ENCODE measurements at regions not wholly inside any gene's neighbourhood (a gene's known extent, or its start where the extent isn't known, plus 50 kb on each side); places are given as distances from the start of the nearest gene placed in this dataset.
A peak's percentile ranks its signal among the peaks of the same experiment; 100 is the strongest.

- Histone ChIP-seq H3K27ac (ENCODE audit: insufficient read depth, low read length) (no peak overlapping the region), H3K9me3 (ENCODE audit: control insufficient read depth, insufficient read depth, low read depth, low read length) (no peaks in the 10 kb centered on the region), H3K9ac (ENCODE audit: insufficient read depth, low read length) (no peak overlapping the region), H4K20me1 (ENCODE audit: control insufficient read depth, extremely low read depth, insufficient read depth, low read length) (no peaks in the 10 kb centered on the region), H3K4me3 (replicated peaks in 1 of 4; ENCODE audit: control extremely low read depth in 1 of 4, insufficient read depth in 1 of 4, low read depth in 3 of 4, low read length in 4 of 4) (no peak overlapping the region), H3K79me2 (ENCODE audit: control insufficient read depth, insufficient read depth, low read length) (no peaks in the 10 kb centered on the region), H3K4me1 (ENCODE audit: control insufficient read depth, extremely low read depth, insufficient read depth, low read length) (no peaks in the 10 kb centered on the region), H3K4me2 (ENCODE audit: extremely low read depth, insufficient read depth, low read length) (no peak overlapping the region), H3K27me3 (ENCODE audit: control insufficient read depth, insufficient read depth, low read length) (no peaks in the 10 kb centered on the region), H2AFZ (ENCODE audit: low read length) (no peak overlapping the region), H3K36me3 (ENCODE audit: control insufficient read depth, insufficient read depth, low read length) (no peaks in the 10 kb centered on the region)
- DNase-seq (ENCODE audit: low read depth in 2 of 2), result no peak
- TF ChIP-seq EZH2 (IDR thresholded peaks at IDR 0.05; ENCODE audit: low read length, missing control alignments) (no peak), CTCF (conservative IDR thresholded peaks at IDR 0.05 in 1 of 2, IDR thresholded peaks at IDR 0.05 in 1 of 2; ENCODE audit: low read depth in 1 of 2, low read length in 2 of 2) (no peak)
Observed at GRCh38 chr3:20353286-20353685, 167.3 kb upstream of the SGO1 start.

- H3K4me1 ChIP-seq (ENCODE audit: control insufficient read depth, extremely low read depth, insufficient read depth, low read length), result no peaks in the 10 kb centered on the region
- H3K27ac ChIP-seq (ENCODE audit: insufficient read depth, low read length), result no peak overlapping the region
- no peaks in the 10 kb centered on the region for H3K79me2 ChIP-seq (ENCODE audit: control insufficient read depth, insufficient read depth, low read length)
- H3K4me2 ChIP-seq (ENCODE audit: extremely low read depth, insufficient read depth, low read length), result no peak overlapping the region
- no peaks in the 10 kb centered on the region for H4K20me1 ChIP-seq (ENCODE audit: control insufficient read depth, extremely low read depth, insufficient read depth, low read length)
- H3K4me3 ChIP-seq (replicated peaks in 1 of 4; ENCODE audit: control extremely low read depth in 1 of 4, insufficient read depth in 1 of 4, low read depth in 3 of 4, low read length in 4 of 4), result no peak overlapping the region
- no peak overlapping the region for H2AFZ ChIP-seq (ENCODE audit: low read length)
- no peaks in the 10 kb centered on the region for H3K36me3 ChIP-seq (ENCODE audit: control insufficient read depth, insufficient read depth, low read length)
- peak; percentile 5 to 29 for DNase-seq (ENCODE audit: low read depth in 2 of 2)
- H3K9me3 ChIP-seq (ENCODE audit: control insufficient read depth, insufficient read depth, low read depth, low read length), result no peaks in the 10 kb centered on the region
- no peak for TF ChIP-seq EZH2 (IDR thresholded peaks at IDR 0.05; ENCODE audit: low read length, missing control alignments)
- TF ChIP-seq CTCF (conservative IDR thresholded peaks at IDR 0.05 in 1 of 2, IDR thresholded peaks at IDR 0.05 in 1 of 2; ENCODE audit: low read depth in 1 of 2, low read length in 2 of 2), result no peak
- no peak overlapping the region for H3K9ac ChIP-seq (ENCODE audit: insufficient read depth, low read length)
- no peaks in the 10 kb centered on the region for H3K27me3 ChIP-seq (ENCODE audit: control insufficient read depth, insufficient read depth, low read length)
Observed at GRCh38 chr3:20352546-20353179, 166.7 kb upstream of the SGO1 start.

- Histone ChIP-seq H3K9me3 (ENCODE audit: control insufficient read depth, insufficient read depth, low read depth, low read length) (no peaks in the 10 kb centered on the region), H3K4me1 (ENCODE audit: control insufficient read depth, extremely low read depth, insufficient read depth, low read length) (no peaks in the 10 kb centered on the region), H3K4me2 (ENCODE audit: extremely low read depth, insufficient read depth, low read length) (no peak overlapping the region), H4K20me1 (ENCODE audit: control insufficient read depth, extremely low read depth, insufficient read depth, low read length) (no peaks in the 10 kb centered on the region), H3K27ac (ENCODE audit: insufficient read depth, low read length) (no peak overlapping the region), H3K27me3 (ENCODE audit: control insufficient read depth, insufficient read depth, low read length) (no peaks in the 10 kb centered on the region), H2AFZ (ENCODE audit: low read length) (no peak overlapping the region), H3K4me3 (replicated peaks in 1 of 4; ENCODE audit: control extremely low read depth in 1 of 4, insufficient read depth in 1 of 4, low read depth in 3 of 4, low read length in 4 of 4) (no peak overlapping the region), H3K79me2 (ENCODE audit: control insufficient read depth, insufficient read depth, low read length) (no peaks in the 10 kb centered on the region), H3K36me3 (ENCODE audit: control insufficient read depth, insufficient read depth, low read length) (no peaks in the 10 kb centered on the region), H3K9ac (ENCODE audit: insufficient read depth, low read length) (no peak overlapping the region)
- no peak for DNase-seq (ENCODE audit: low read depth in 2 of 2)
- no peak for TF ChIP-seq CTCF (conservative IDR thresholded peaks at IDR 0.05 in 1 of 2, IDR thresholded peaks at IDR 0.05 in 1 of 2; ENCODE audit: low read depth in 1 of 2, low read length in 2 of 2)
- no peak for TF ChIP-seq EZH2 (IDR thresholded peaks at IDR 0.05; ENCODE audit: low read length, missing control alignments)
Observed at GRCh38 chr3:20350449-20350848, 164.4 kb upstream of the SGO1 start.

All from fibroblast of lung (primary cell).